ENCODE measurements at regions not wholly inside any gene's neighbourhood (a gene's known extent, or its start where the extent isn't known, plus 50 kb on each side); places are given as distances from the start of the nearest gene placed in this dataset.

GRCh38 chr12:15033029-15033428 is 60.2 kb downstream of the PDE6H start:
- DNase-seq: no peak

DNA sequence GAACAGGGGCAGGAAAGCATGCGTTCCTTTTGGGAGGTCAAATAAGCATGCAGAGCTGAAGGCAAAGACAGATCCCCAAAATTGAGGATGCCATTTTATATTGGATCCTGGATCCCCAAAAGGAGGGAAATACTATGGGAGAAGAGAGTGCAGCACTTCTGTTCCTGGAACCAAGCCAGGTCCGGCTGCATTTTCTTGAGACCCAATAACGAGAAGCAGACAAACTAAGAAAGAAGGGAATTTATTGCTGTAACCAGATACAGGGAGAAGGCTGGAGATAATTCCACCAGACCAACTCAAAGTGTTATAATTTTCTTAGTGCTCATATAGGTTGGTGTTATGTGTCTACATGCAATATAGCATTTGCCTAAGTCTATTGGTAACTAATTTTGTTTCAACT is 60.8 kb downstream of the PDE6H start:
- DNase-seq: no peak

- no peak for DNase-seq
Measured at GRCh38 chr12:15035185-15035584, 62.3 kb downstream of the PDE6H start.

GRCh38 chr12:15037091-15037687 is 64.3 kb downstream of the PDE6H start:
- DNase-seq: no peak

GRCh38 chr12:15038137-15038536 is 65.3 kb downstream of the PDE6H start:
- DNase-seq: no peak

- no peak for DNase-seq
Measured at GRCh38 chr12:15044471-15044870, 71.6 kb downstream of the PDE6H start.

GRCh38 chr12:15045451-15045850 is 72.6 kb downstream of the PDE6H start:
- DNase-seq: no peak

GRCh38 chr12:15047611-15048010 is 74.8 kb downstream of the PDE6H start:
- no peak for DNase-seq

DNA sequence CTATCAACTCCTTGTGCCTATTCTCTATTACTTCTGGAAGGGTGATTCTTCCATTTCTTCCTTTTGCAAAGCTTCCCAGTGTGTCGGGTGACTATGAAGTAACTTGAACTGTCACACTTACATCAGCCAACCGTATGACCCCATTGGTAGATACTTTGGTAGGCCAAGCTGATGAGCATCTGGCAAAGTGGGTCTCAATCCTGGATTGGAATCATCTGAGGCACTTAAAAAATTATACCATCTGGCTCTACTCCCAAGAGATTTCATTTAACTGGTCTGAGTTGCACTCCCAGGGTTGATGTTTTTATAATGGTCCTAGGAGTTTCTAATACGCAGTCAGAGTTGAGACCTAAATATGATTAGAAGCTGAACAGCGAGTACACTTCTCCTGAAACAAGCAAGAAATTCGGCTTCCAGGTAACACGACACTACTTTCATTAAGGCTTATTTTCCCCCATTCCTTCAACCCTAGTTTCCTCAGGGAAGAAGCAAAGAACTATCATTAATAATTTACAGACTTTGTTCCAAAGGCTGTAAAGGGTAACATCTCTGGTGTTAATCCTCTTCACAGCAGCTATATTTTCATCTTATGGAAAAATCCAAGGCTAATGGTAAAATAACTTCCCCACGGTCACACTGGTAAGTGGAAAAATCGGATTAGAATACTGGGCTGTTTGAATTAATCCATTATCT is 76.8 kb downstream of the PDE6H start:
- no peak for DNase-seq

DNA sequence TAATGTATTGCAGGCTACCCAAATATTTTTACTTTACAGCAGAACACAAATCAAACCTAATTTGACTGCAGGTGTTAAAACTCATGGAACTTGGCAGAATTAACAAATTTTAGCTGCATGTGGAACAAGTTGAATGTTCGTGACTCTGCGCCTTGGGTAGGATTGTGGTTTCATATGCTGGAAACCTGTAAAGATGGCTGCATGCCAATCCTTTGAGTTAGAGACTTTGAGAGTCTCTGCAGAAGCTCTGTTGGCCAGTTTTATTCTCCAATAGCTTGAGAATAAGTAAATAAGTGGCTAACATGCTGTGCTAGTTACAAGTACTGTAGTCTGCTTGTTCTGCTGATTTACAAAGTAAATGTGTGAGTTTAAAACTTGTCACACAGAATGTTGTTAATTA is 77.8 kb downstream of the PDE6H start:
- peak; percentile 46 for DNase-seq

DNA sequence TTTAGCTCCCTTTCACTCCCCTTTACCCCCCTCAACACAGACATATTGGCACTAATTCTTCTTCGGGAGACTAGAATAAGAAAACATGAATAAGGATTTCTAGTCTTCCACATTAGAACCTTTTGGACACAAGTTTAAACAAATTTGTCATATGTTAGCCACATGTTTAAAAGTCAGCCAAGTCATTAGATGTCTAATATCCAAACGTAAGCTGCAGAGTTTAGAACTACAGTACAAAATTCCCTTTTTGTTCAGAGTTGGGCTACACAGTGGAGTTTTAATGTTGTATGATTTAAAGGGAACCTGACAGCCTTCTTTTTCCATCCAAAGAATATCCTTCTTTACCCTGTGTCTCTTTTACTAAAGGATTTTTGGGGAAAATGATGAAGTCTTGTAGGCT is 79.8 kb downstream of the PDE6H start:
- DNase-seq: no peak

- DNase-seq: no peak
Measured at GRCh38 chr12:15056218-15056617, 83.4 kb downstream of the PDE6H start.
